ENCODE measurements at regions not wholly inside any gene's neighbourhood (a gene's known extent, or its start where the extent isn't known, plus 50 kb on each side); places are given as distances from the start of the nearest gene placed in this dataset.

- no peak for TF ChIP-seq CTCF (IDR thresholded peaks at IDR 0.05)
- TF ChIP-seq POLR2A (IDR thresholded peaks at IDR 0.05) = no peak
These were observed 289.9 kb downstream of the BCAT1 start for GRCh38 chr12:24659016-24659415.
